K562 (cell line): ENCODE measurements at regions not wholly inside any gene's neighbourhood (a gene's known extent, or its start where the extent isn't known, plus 50 kb on each side); places are given as distances from the start of the nearest gene placed in this dataset.

Source experiments
- ATAC-seq: fragments of 200-7000 bp; cut with Tn5 transposase; 3 replicates; pipeline ENCODE4 v1.9.1; 2020; ENCODE audit warnings: moderate library complexity
- BruUV-seq: library from RNA; stranded (reverse); fragments of 400-500 nt; replicated peaks from 2 replicates; lab custom pipeline; 2021; lab: Mats Ljungman, UMichigan
- CTCF ChIA-PET: fragments of 300-600 bp; formaldehyde crosslinking; extraction: SDS; loops from one replicate; lab custom pipeline; 2021; ENCODE audit warnings: low intra/inter-chr PET ratio; lab: Yijun Ruan, JAX
- POLR2A ChIA-PET: fragments of 300-600, 350-650 bp; sonication (Branson Sonifier 250); formaldehyde crosslinking; extraction: SDS; loops from one replicate; lab custom pipeline; 2021; ENCODE audit warnings: antibody characterized with exemption, inconsistent platforms; lab: Yijun Ruan, JAX
- DNase-seq, 4 experiments: peaks; one replicate each; pipeline versions ENCODE4 v3.0.0 to v3.0.0-alpha.2; 2011 to 2018; ENCODE audit warnings: low spot score in 3 of 4, mixed read lengths in 3 of 4; ENCODE audit errors: extremely low read depth in 1 of 4
- FAIRE-seq: peaks from 2 replicates; lab custom pipeline; 2011; peaks lifted over from hg19 to GRCh38; lab: Jason Lieb, UNC
- H2AFZ ChIP-seq: 2 replicates; pipeline ENCODE4 v1.6.0; 2011; ENCODE audit warnings: low read depth, low read length, control low read depth, inconsistent platforms
- H3K27ac ChIP-seq: fragments of 200-600 bp; 3 replicates; pipeline ENCODE4 v1.8.0; 2011; ENCODE audit warnings: low read depth, mild to moderate bottlenecking, control low read depth, inconsistent platforms, low read length, moderate library complexity, mixed read lengths; ENCODE audit errors: extremely low read depth
- H3K27me3 ChIP-seq, 2 experiments: fragments of 300-600 bp in 1 of 2; 2 replicates in 1 of 2; 3 replicates in 1 of 2; pipeline versions ENCODE4 v1.6.0 to v1.8.0; 2011; ENCODE audit warnings: inconsistent platforms in 2 of 2, low read length in 2 of 2, mild to moderate bottlenecking in 1 of 2, mixed read lengths in 1 of 2, moderate library complexity in 1 of 2; ENCODE audit not compliant: control insufficient read depth in 2 of 2, insufficient read depth in 2 of 2
- H3K36me3 ChIP-seq: fragments of 300-600 bp; 3 replicates; pipeline ENCODE4 v1.8.0; 2011; ENCODE audit warnings: mild to moderate bottlenecking, low read length, inconsistent platforms; ENCODE audit not compliant: control insufficient read depth, insufficient read depth
- H3K4me1 ChIP-seq, 2 experiments: fragments of 200-600 bp in 1 of 2; replicated peaks in 1 of 2; 2 replicates in 1 of 2; 3 replicates in 1 of 2; pipeline versions ENCODE4 v1.5.1 to v1.8.0; 2011; ENCODE audit warnings: inconsistent platforms in 2 of 2, low read length in 2 of 2, mild to moderate bottlenecking in 1 of 2, mixed read lengths in 1 of 2, moderate library complexity in 1 of 2; ENCODE audit not compliant: control insufficient read depth in 2 of 2, insufficient read depth in 2 of 2
- H3K4me2 ChIP-seq: 2 replicates; pipeline ENCODE4 v1.6.1; 2011; ENCODE audit warnings: low read length, control low read depth, inconsistent platforms, mixed read lengths; ENCODE audit not compliant: insufficient read depth
- H3K4me3 ChIP-seq: fragments of 200-600 bp; sonication (generic), shearing (Covaris generic); 2 replicates; pipeline ENCODE4 v1.5.1; 2016; ENCODE audit warnings: control low read depth, inconsistent platforms
- H3K79me2 ChIP-seq: fragments of 200-600 bp; 3 replicates; pipeline ENCODE4 v1.8.0; 2011; ENCODE audit warnings: low read length, inconsistent platforms; ENCODE audit not compliant: control insufficient read depth, insufficient read depth
- H3K9ac ChIP-seq, 2 experiments: 2 replicates each; pipeline versions ENCODE4 v1.6.0 to v1.6.1; 2011; ENCODE audit warnings: low read depth in 2 of 2, low read length in 2 of 2, control low read depth in 1 of 2, inconsistent platforms in 1 of 2, mild to moderate bottlenecking in 1 of 2, mixed read lengths in 1 of 2; ENCODE audit not compliant: insufficient read depth in 1 of 2
- H3K9me1 ChIP-seq: one replicate; pipeline ENCODE4 v1.6.0; 2011; ENCODE audit warnings: inconsistent platforms, mild to moderate bottlenecking, low read length, moderate library complexity; ENCODE audit not compliant: control insufficient read depth, insufficient read depth
- H3K9me3 ChIP-seq: replicated peaks from 2 replicates; pipeline ENCODE4 v1.5.1; 2011; ENCODE audit warnings: low read depth, low read length, inconsistent platforms; ENCODE audit not compliant: control insufficient read depth, insufficient read depth
- H4K20me1 ChIP-seq: replicated peaks from 2 replicates; pipeline ENCODE4 v1.6.1; 2011; ENCODE audit warnings: low read length, inconsistent platforms, mixed read lengths; ENCODE audit not compliant: control insufficient read depth, insufficient read depth
- ATF7 ChIP-seq: fragments of 450-650 bp; IDR thresholded peaks from 2 replicates; pipeline ENCODE4 v1.7.1; 2014; ENCODE audit warnings: mild to moderate bottlenecking, moderate library complexity
- E2F6 ChIP-seq, 2 experiments: IDR thresholded peaks; 2 replicates each; pipeline ENCODE4 v1.6.1; 2011; ENCODE audit warnings: borderline replicate concordance in 1 of 2, control low read depth in 1 of 2, low read depth in 1 of 2, low read length in 1 of 2, mild to moderate bottlenecking in 1 of 2, mixed read lengths in 1 of 2, moderate library complexity in 1 of 2; ENCODE audit not compliant: insufficient read depth in 1 of 2, insufficient read length in 1 of 2, poor library complexity in 1 of 2, severe bottlenecking in 1 of 2; ENCODE audit errors: extremely low read depth in 1 of 2
- FUS ChIP-seq: fragments of 200-400 bp; formaldehyde crosslinking; optimal IDR thresholded peaks from 2 replicates; pipeline ENCODE3; 2017; ENCODE audit warnings: low read depth, low read length
- HMGN3 ChIP-seq: IDR thresholded peaks from 2 replicates; pipeline ENCODE4 v1.6.1; 2011; ENCODE audit warnings: borderline replicate concordance, low read depth, mild to moderate bottlenecking, mixed read lengths, low read length; ENCODE audit not compliant: insufficient read length; ENCODE audit errors: extremely low read depth
- MEF2D ChIP-seq: conservative IDR thresholded peaks from 2 replicates; pipeline ENCODE4 v1.6.1; 2016; ENCODE audit warnings: low read depth, missing genetic modification characterization, missing compliant biosample characterization
- POLR2B ChIP-seq: fragments of 450-650 bp; IDR thresholded peaks from 2 replicates; pipeline ENCODE4 v1.6.1; 2018; ENCODE audit warnings: low read depth; ENCODE audit not compliant: partially characterized antibody
- POU5F1 ChIP-seq: fragments of 150-350 bp; IDR thresholded peaks from 2 replicates; pipeline ENCODE4 v1.6.1; 2014; ENCODE audit warnings: borderline replicate concordance, low read length, low read depth, mild to moderate bottlenecking; ENCODE audit not compliant: partially characterized antibody
- SNIP1 ChIP-seq: fragments of 450-650 bp; IDR thresholded peaks from 2 replicates; pipeline ENCODE4 v1.7.1; 2017; ENCODE audit warnings: low read depth, mild to moderate bottlenecking
- TAF9B ChIP-seq: fragments of 450-650 bp; IDR thresholded peaks from 2 replicates; pipeline ENCODE4 v1.6.1; 2018; ENCODE audit warnings: mild to moderate bottlenecking; ENCODE audit not compliant: partially characterized antibody
- WGBS: fragments of 100-300 bp; shearing (Covaris generic); methylation state at CpG from one replicate; pipeline ENCODE4 v1.1.6; 2016; ENCODE audit warnings: low coverage, mixed read lengths; ENCODE audit not compliant: insufficient coverage; ENCODE audit errors: missing lambda C conversion rate; 5-methylcytosine and 5-hydroxymethylcytosine counted together
- in situ Hi-C: fragments of 300-500 bp; cut with MboI; formaldehyde crosslinking; loops from 4 replicates; pipeline ENCODE4 v1.15.0; 2018; ENCODE audit warnings: inconsistent platforms, mixed read lengths
- intact Hi-C: fragments of 100-400 bp; cut with micrococcal nuclease; formaldehyde crosslinking; loops from 2 replicates; pipeline ENCODE4 v1.14.2; 2022

GRCh38 chr4:8705161-8706145, 112.9 kb downstream of the CPZ start:
- H3K36me3 ChIP-seq: no peaks in the 10 kb centered on the region
- in situ Hi-C loops: no loop called here
- TF ChIP-seq MEF2D (no peak), TAF9B (no peak), ATF7 (no peak), HMGN3 (no peak), POLR2B (no peak), E2F6 (IDR thresholded peaks at IDR 0.05; ENCODE audit: borderline replicate concordance in 1 of 2, extremely low read depth in 1 of 2, insufficient read depth in 1 of 2, insufficient read length in 1 of 2, low read depth in 1 of 2, low read length in 1 of 2, poor library complexity in 1 of 2, severe bottlenecking in 1 of 2) (no peak), SNIP1 (no peak), POU5F1 (no peak), FUS (no peak)
- TF ChIP-seq, all 486 proteins: peak for 0
- H2AFZ ChIP-seq: no peak overlapping the region
- H3K9ac ChIP-seq: no peak overlapping the region
- intact Hi-C loops: no loop called here
- peaks cover 0 to 3% of the 10 kb centered on the region in 2 experiments; a peak in 1 of 5 replicates for H3K4me1 ChIP-seq
- no TSS peak for BruUV-seq
- peaks cover 3 to 46% of the 10 kb centered on the region in 2 experiments; a peak in 3 of 5 replicates for H3K27me3 ChIP-seq
- no peak overlapping the region for H3K4me2 ChIP-seq
- ATAC-seq (no peak; the same call in 2 of the 3 replicates), FAIRE-seq (no peak), DNase-seq (no peak)
- H3K9me1 ChIP-seq: no peaks in the 10 kb centered on the region
- H3K27ac ChIP-seq: no peak overlapping the region
- H3K4me3 ChIP-seq: no peak overlapping the region
- 3% methylated on average over 18 of the region's 23 CpGs for WGBS
- H3K9me3 ChIP-seq: no peaks in the 10 kb centered on the region
- H4K20me1 ChIP-seq: no peaks in the 10 kb centered on the region
- POLR2A ChIA-PET: interaction anchor here (1.0 kb wide), 1 partner anchor 76 kb away, joined by 3 read pairs; no protein-coding TSS in a partner anchor
- CTCF ChIA-PET: no interaction called here
- H3K79me2 ChIP-seq: no peaks in the 10 kb centered on the region
